ENCODE measurements at regions not wholly inside any gene's neighbourhood (a gene's known extent, or its start where the extent isn't known, plus 50 kb on each side); places are given as distances from the start of the nearest gene placed in this dataset.

DNA sequence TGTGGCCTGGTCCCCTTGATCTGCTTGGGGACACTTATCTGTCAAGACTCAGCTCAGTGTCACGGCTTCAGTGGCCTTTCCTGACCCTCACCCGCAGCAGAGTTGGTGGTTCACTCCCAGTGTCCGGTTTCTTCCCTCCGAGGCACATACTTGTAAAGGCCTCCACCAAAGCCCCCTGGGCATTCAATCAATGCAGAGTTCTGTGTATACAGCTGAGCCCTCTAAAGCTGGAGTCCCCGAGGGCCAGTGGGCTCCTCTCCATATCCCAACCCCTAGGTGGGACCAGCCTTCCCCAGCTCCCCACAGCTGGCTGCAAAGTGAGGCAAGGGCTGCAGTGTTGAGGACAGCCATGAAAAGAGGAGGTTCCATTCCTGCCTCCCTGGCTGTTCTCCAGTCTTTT lies 70.9 kb upstream of the RGMA start:
- TF ChIP-seq SPI1 (IDR thresholded peaks at IDR 0.05; ENCODE audit: borderline replicate concordance, low read depth) = no peak
- no peak for TF ChIP-seq GABPA (IDR thresholded peaks at IDR 0.05; ENCODE audit: low read depth)
- TF ChIP-seq, protein P1, sequence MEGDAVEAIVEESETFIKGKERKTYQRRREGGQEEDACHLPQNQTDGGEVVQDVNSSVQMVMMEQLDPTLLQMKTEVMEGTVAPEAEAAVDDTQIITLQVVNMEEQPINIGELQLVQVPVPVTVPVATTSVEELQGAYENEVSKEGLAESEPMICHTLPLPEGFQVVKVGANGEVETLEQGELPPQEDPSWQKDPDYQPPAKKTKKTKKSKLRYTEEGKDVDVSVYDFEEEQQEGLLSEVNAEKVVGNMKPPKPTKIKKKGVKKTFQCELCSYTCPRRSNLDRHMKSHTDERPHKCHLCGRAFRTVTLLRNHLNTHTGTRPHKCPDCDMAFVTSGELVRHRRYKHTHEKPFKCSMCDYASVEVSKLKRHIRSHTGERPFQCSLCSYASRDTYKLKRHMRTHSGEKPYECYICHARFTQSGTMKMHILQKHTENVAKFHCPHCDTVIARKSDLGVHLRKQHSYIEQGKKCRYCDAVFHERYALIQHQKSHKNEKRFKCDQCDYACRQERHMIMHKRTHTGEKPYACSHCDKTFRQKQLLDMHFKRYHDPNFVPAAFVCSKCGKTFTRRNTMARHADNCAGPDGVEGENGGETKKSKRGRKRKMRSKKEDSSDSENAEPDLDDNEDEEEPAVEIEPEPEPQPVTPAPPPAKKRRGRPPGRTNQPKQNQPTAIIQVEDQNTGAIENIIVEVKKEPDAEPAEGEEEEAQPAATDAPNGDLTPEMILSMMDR (IDR thresholded peaks at IDR 0.05; ENCODE audit: insufficient read depth, low read length) = no peak
- TF ChIP-seq POLR2AphosphoS5 (IDR thresholded peaks at IDR 0.05; ENCODE audit: low read depth) = no peak
- TF ChIP-seq, protein P2, sequence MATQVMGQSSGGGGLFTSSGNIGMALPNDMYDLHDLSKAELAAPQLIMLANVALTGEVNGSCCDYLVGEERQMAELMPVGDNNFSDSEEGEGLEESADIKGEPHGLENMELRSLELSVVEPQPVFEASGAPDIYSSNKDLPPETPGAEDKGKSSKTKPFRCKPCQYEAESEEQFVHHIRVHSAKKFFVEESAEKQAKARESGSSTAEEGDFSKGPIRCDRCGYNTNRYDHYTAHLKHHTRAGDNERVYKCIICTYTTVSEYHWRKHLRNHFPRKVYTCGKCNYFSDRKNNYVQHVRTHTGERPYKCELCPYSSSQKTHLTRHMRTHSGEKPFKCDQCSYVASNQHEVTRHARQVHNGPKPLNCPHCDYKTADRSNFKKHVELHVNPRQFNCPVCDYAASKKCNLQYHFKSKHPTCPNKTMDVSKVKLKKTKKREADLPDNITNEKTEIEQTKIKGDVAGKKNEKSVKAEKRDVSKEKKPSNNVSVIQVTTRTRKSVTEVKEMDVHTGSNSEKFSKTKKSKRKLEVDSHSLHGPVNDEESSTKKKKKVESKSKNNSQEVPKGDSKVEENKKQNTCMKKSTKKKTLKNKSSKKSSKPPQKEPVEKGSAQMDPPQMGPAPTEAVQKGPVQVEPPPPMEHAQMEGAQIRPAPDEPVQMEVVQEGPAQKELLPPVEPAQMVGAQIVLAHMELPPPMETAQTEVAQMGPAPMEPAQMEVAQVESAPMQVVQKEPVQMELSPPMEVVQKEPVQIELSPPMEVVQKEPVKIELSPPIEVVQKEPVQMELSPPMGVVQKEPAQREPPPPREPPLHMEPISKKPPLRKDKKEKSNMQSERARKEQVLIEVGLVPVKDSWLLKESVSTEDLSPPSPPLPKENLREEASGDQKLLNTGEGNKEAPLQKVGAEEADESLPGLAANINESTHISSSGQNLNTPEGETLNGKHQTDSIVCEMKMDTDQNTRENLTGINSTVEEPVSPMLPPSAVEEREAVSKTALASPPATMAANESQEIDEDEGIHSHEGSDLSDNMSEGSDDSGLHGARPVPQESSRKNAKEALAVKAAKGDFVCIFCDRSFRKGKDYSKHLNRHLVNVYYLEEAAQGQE (IDR thresholded peaks at IDR 0.05; ENCODE audit: insufficient replicate concordance, low read depth) = no peak
- Histone ChIP-seq H3K4me3 (replicated peaks; ENCODE audit: insufficient read depth, low read length) (no peak overlapping the region), H3K27me3 (ENCODE audit: insufficient read depth, poor library complexity, severe bottlenecking) (no peaks in the 10 kb centered on the region), H3K27ac (replicated peaks) (no peak overlapping the region)
- no peak for DNase-seq (ENCODE audit: low read depth in 1 of 2, low spot score in 1 of 2)

DNA sequence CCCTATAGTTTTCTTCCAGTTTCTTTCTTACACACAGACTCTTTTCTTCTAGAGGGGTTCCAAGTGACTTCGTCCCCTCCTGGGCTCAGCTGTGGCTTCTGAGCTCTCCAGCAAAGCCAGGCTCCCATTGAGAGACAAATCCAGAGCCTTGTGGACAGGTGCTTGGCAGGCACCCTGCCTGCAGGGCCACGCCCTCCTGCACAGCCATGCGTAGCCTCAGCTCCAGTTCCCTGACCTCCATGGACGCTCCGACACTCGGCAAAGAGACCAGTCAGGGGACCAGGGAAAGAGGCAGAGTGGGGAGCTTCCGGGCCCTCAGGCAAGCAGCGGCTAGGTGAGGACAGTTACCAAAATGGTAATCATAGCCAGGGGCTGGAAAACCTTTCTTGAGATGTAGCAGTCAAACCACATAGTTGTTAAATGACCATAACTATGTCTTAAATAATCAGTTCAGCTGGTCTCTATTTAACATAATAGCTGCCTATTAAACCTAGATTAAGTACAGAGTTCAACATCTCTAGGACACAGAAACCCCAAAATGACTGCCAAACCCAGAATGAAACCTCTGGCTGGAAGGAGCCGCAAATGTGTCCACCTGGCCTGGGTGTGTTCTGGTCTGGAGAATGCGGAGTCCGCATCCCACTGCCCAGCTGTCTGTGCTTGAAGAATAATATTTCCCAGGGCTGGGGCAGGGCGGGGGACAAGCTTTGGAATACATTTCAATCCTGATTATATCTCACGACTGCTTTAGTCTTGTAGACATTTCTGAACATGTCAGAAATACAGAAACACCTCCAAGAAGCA lies 69.3 kb upstream of the RGMA start:
- TF ChIP-seq, protein P1 (IDR thresholded peaks at IDR 0.05; ENCODE audit: insufficient read depth, low read length) = no peak
- H3K4me3 ChIP-seq (replicated peaks; ENCODE audit: insufficient read depth, low read length) = no peak overlapping the region
- no peaks in the 10 kb centered on the region for H3K27me3 ChIP-seq (ENCODE audit: insufficient read depth, poor library complexity, severe bottlenecking)
- DNase-seq (ENCODE audit: low read depth in 1 of 2, low spot score in 1 of 2) = no peak
- no peak overlapping the region for H3K27ac ChIP-seq (replicated peaks)

DNA sequence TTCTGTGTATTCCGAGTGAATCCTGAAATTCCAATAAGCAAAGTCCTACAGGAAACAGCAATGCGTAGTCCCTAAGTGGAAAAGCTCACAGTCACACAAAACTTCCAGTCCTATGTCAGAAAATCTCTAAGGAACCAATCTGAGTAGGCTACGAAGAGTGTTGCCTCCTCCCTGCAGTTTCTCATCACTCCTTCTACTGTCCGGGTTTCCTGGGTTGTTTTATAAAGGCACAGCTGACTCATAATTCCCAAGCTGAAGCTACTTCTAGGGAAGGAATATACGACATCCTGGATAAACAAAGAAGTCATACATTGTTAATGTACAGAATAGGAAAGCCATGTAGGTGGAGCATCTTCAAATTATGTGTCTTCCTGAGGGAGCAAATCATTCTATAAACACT lies 65.7 kb upstream of the RGMA start:
- no peak for DNase-seq (ENCODE audit: low read depth in 1 of 2, low spot score in 1 of 2)
- no peak overlapping the region for H3K27ac ChIP-seq (replicated peaks)
- peaks cover 5% of the 10 kb centered on the region for H3K27me3 ChIP-seq (ENCODE audit: insufficient read depth, poor library complexity, severe bottlenecking)
- TF ChIP-seq, protein P1 (IDR thresholded peaks at IDR 0.05; ENCODE audit: insufficient read depth, low read length) = no peak
- TF ChIP-seq POLR2AphosphoS5 (IDR thresholded peaks at IDR 0.05; ENCODE audit: low read depth) (no peak), SPI1 (IDR thresholded peaks at IDR 0.05; ENCODE audit: borderline replicate concordance, low read depth) (no peak), GABPA (IDR thresholded peaks at IDR 0.05; ENCODE audit: low read depth) (no peak)
- TF ChIP-seq, protein P2 (IDR thresholded peaks at IDR 0.05; ENCODE audit: insufficient replicate concordance, low read depth) = no peak
- no peak overlapping the region for H3K4me3 ChIP-seq (replicated peaks; ENCODE audit: insufficient read depth, low read length)

DNA sequence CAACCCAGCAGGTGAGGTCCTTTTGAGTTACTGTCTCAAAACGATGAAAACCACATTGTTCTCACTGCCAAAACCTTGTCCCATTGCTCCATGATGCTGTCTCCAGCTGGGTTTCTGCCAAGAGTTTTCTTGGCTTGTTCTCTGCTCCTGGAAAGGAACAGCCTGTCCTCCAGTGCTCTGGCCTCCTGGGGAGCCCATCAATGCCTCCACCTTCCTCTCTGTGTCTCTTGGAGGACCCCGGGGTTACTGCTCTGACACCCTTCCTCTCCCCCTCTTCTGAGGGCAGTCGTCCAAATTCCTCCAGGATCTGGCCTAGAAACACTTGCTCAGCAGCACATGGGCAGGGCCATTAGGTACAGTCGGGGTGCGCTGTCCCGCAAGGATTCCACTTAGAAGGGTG lies 63.9 kb upstream of the RGMA start:
- H3K27ac ChIP-seq (replicated peaks) = no peak overlapping the region
- DNase-seq (ENCODE audit: low read depth in 1 of 2, low spot score in 1 of 2) = no peak
- H3K4me3 ChIP-seq (replicated peaks; ENCODE audit: insufficient read depth, low read length) = no peak overlapping the region
- peaks cover 5% of the 10 kb centered on the region for H3K27me3 ChIP-seq (ENCODE audit: insufficient read depth, poor library complexity, severe bottlenecking)
- TF ChIP-seq, protein P1 (IDR thresholded peaks at IDR 0.05; ENCODE audit: insufficient read depth, low read length) = no peak
- TF ChIP-seq, protein P2 (IDR thresholded peaks at IDR 0.05; ENCODE audit: insufficient replicate concordance, low read depth) = no peak
- TF ChIP-seq GABPA (IDR thresholded peaks at IDR 0.05; ENCODE audit: low read depth) = no peak
- TF ChIP-seq POLR2AphosphoS5 (IDR thresholded peaks at IDR 0.05; ENCODE audit: low read depth) = no peak
- no peak for TF ChIP-seq SPI1 (IDR thresholded peaks at IDR 0.05; ENCODE audit: borderline replicate concordance, low read depth)

Measured in HL-60 (cell line).